ENCODE measurements at regions not wholly inside any gene's neighbourhood (a gene's known extent, or its start where the extent isn't known, plus 50 kb on each side); places are given as distances from the start of the nearest gene placed in this dataset.
A peak's percentile ranks its signal among the peaks of the same experiment; 100 is the strongest.

DNA sequence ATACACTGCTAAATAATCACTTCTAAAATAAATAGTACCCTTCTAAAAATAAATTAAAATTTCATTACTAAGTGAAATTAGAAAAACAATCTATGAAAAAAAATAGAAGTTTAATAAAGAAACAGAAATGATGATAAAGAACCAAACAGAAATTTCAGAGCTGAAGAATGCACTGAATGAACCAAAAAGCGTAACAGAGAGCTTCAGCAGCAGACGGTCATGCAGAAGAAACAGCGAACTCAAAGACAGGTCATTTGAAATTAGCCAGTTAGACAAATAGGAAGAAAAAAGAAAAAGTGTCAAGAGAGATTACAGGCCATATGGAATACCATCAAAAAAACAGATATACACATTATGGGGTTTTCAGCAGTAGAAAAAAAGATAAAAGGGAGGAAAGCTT, 706.7 kb downstream of the TBC1D32 start:
- no peak for DNase-seq (ENCODE audit: low read depth in 4 of 6, low spot score in 6 of 6)
- no peaks in the 10 kb centered on the region for H3K36me3 ChIP-seq (ENCODE audit: control insufficient read depth, insufficient read depth, low read length)
- WGBS (ENCODE audit: insufficient coverage) = 100% methylated on average over 3 of the region's 3 CpGs
- H3K9me3 ChIP-seq (ENCODE audit: control insufficient read depth, insufficient read depth, low read length) = peaks cover 2% of the 10 kb centered on the region
- H3K27ac ChIP-seq (ENCODE audit: low read depth, low read length) = no peak overlapping the region
- H3K4me1 ChIP-seq (ENCODE audit: control insufficient read depth, insufficient read depth, low read length) = no peaks in the 10 kb centered on the region
- H3K4me3 ChIP-seq (ENCODE audit: low read depth, low read length) = no peak overlapping the region
- H3K27me3 ChIP-seq (ENCODE audit: control insufficient read depth, insufficient read depth, low read length) = no peaks in the 10 kb centered on the region

GRCh38 chr6:120622127-120622631, 712.1 kb downstream of the TBC1D32 start:
- Histone ChIP-seq H3K27me3 (ENCODE audit: control insufficient read depth, insufficient read depth, low read length) (no peaks in the 10 kb centered on the region), H3K4me1 (ENCODE audit: control insufficient read depth, insufficient read depth, low read length) (no peaks in the 10 kb centered on the region), H3K9me3 (ENCODE audit: control insufficient read depth, insufficient read depth, low read length) (no peaks in the 10 kb centered on the region), H3K36me3 (ENCODE audit: control insufficient read depth, insufficient read depth, low read length) (no peaks in the 10 kb centered on the region), H3K4me3 (ENCODE audit: low read depth, low read length) (no peak overlapping the region), H3K27ac (ENCODE audit: low read depth, low read length) (no peak overlapping the region)
- no CpG with 5 or more reads among the region's 1 CpG for WGBS (ENCODE audit: insufficient coverage)
- DNase-seq (ENCODE audit: low read depth in 4 of 6, low spot score in 6 of 6) = peak in 1 of 6 donors; percentile 34

- no peaks in the 10 kb centered on the region for H3K27me3 ChIP-seq (ENCODE audit: control insufficient read depth, insufficient read depth, low read length)
- H3K4me1 ChIP-seq (ENCODE audit: control insufficient read depth, insufficient read depth, low read length) = no peaks in the 10 kb centered on the region
- H3K36me3 ChIP-seq (ENCODE audit: control insufficient read depth, insufficient read depth, low read length) = no peaks in the 10 kb centered on the region
- H3K9me3 ChIP-seq (ENCODE audit: control insufficient read depth, insufficient read depth, low read length) = no peaks in the 10 kb centered on the region
- H3K4me3 ChIP-seq (ENCODE audit: low read depth, low read length) = no peak overlapping the region
- no CpG with 5 or more reads among the region's 1 CpG for WGBS (ENCODE audit: insufficient coverage)
- H3K27ac ChIP-seq (ENCODE audit: low read depth, low read length) = no peak overlapping the region
- DNase-seq (ENCODE audit: low read depth in 4 of 6, low spot score in 6 of 6) = no peak
These were observed 713.4 kb downstream of the TBC1D32 start for GRCh38 chr6:120620900-120621299.

DNA sequence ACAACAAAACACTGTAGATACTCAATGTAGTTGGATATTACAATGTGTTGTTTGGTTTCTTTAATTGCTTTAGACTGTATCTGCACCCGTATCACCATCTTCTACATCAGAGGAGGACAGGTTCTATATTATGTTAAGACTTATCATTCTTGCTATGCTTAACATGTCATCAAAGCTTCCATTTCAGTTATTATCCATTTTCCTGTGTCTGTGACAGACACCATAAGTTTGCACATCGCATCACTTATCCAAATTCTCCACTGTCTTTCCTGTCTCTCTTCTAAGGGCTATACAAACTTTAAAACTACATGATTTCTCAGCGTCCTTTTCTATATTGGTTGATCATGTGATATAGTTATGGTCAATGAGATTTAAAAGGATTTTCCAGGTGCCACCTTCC, 719.0 kb downstream of the TBC1D32 start:
- no peak for DNase-seq (ENCODE audit: low read depth in 4 of 6, low spot score in 6 of 6)
- H3K4me1 ChIP-seq (ENCODE audit: control insufficient read depth, insufficient read depth, low read length) = no peaks in the 10 kb centered on the region
- H3K4me3 ChIP-seq (ENCODE audit: low read depth, low read length) = no peak overlapping the region
- no peak overlapping the region for H3K27ac ChIP-seq (ENCODE audit: low read depth, low read length)
- WGBS (ENCODE audit: insufficient coverage) = no CpG with 5 or more reads among the region's 3 CpGs
- no peaks in the 10 kb centered on the region for H3K9me3 ChIP-seq (ENCODE audit: control insufficient read depth, insufficient read depth, low read length)
- no peaks in the 10 kb centered on the region for H3K36me3 ChIP-seq (ENCODE audit: control insufficient read depth, insufficient read depth, low read length)
- H3K27me3 ChIP-seq (ENCODE audit: control insufficient read depth, insufficient read depth, low read length) = no peaks in the 10 kb centered on the region

DNA sequence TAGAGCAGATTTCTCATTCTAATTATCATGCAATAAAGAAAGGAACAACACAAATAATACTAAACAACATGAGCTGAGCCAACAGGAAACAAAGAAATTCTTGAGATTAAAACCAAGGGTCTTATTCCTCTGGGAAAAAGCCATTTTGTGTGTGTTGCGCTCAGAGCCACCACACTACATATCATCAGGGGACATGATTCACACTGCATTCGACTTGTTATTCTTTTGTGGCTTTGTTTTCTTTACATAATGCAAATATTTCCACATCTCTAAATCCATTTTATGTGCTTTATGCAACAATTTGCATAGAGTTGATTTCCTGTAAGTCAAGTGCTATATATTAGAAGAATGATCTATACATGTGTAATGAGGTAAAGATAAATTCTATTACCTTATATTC, 719.6 kb downstream of the TBC1D32 start:
- Histone ChIP-seq H3K9me3 (ENCODE audit: control insufficient read depth, insufficient read depth, low read length) (no peaks in the 10 kb centered on the region), H3K4me3 (ENCODE audit: low read depth, low read length) (no peak overlapping the region), H3K27me3 (ENCODE audit: control insufficient read depth, insufficient read depth, low read length) (no peaks in the 10 kb centered on the region), H3K4me1 (ENCODE audit: control insufficient read depth, insufficient read depth, low read length) (no peaks in the 10 kb centered on the region), H3K27ac (ENCODE audit: low read depth, low read length) (no peak overlapping the region), H3K36me3 (ENCODE audit: control insufficient read depth, insufficient read depth, low read length) (no peaks in the 10 kb centered on the region)
- DNase-seq (ENCODE audit: low read depth in 4 of 6, low spot score in 6 of 6) = peak in 1 of 6 donors; percentile 47
- no CpG with 5 or more reads among the region's 2 CpGs for WGBS (ENCODE audit: insufficient coverage)

GRCh38 chr6:120608826-120609225, 725.5 kb downstream of the TBC1D32 start:
- DNase-seq (ENCODE audit: low read depth in 4 of 6, low spot score in 6 of 6) = no peak
- Histone ChIP-seq H3K4me3 (ENCODE audit: low read depth, low read length) (no peak overlapping the region), H3K27ac (ENCODE audit: low read depth, low read length) (no peak overlapping the region), H3K27me3 (ENCODE audit: control insufficient read depth, insufficient read depth, low read length) (no peaks in the 10 kb centered on the region), H3K36me3 (ENCODE audit: control insufficient read depth, insufficient read depth, low read length) (no peaks in the 10 kb centered on the region), H3K9me3 (ENCODE audit: control insufficient read depth, insufficient read depth, low read length) (no peaks in the 10 kb centered on the region), H3K4me1 (ENCODE audit: control insufficient read depth, insufficient read depth, low read length) (no peaks in the 10 kb centered on the region)
- WGBS (ENCODE audit: insufficient coverage) = no CpG with 5 or more reads among the region's 1 CpG

DNA sequence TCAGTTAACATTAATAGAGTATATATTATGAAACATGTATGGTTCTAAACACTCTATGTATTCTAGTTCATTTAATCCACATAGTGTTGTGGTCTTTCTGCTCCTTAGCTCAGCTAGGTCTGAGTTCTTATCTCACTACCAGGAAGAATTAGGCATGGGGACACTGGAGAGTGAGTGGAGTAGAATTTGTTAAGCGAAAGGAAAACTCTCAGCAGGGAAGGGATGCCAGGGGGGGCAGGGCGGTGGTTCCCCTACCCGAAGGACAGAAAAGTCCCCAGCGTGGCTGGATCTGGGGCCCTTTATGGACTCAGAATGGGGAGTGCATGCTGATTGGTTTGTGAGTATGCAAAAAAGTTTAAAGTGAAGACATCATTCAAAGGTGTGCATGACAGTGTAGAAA, 727.5 kb downstream of the TBC1D32 start:
- Histone ChIP-seq H3K27me3 (ENCODE audit: control insufficient read depth, insufficient read depth, low read length) (no peaks in the 10 kb centered on the region), H3K9me3 (ENCODE audit: control insufficient read depth, insufficient read depth, low read length) (no peaks in the 10 kb centered on the region), H3K4me3 (ENCODE audit: low read depth, low read length) (no peak overlapping the region), H3K36me3 (ENCODE audit: control insufficient read depth, insufficient read depth, low read length) (no peaks in the 10 kb centered on the region), H3K27ac (ENCODE audit: low read depth, low read length) (no peak overlapping the region), H3K4me1 (ENCODE audit: control insufficient read depth, insufficient read depth, low read length) (no peaks in the 10 kb centered on the region)
- no peak for DNase-seq (ENCODE audit: low read depth in 4 of 6, low spot score in 6 of 6)
- WGBS (ENCODE audit: insufficient coverage) = 66% methylated on average over 4 of the region's 4 CpGs

- Histone ChIP-seq H3K27ac (ENCODE audit: low read depth, low read length) (no peak overlapping the region), H3K9me3 (ENCODE audit: control insufficient read depth, insufficient read depth, low read length) (no peaks in the 10 kb centered on the region), H3K4me1 (ENCODE audit: control insufficient read depth, insufficient read depth, low read length) (no peaks in the 10 kb centered on the region), H3K36me3 (ENCODE audit: control insufficient read depth, insufficient read depth, low read length) (no peaks in the 10 kb centered on the region), H3K27me3 (ENCODE audit: control insufficient read depth, insufficient read depth, low read length) (no peaks in the 10 kb centered on the region), H3K4me3 (ENCODE audit: low read depth, low read length) (no peak overlapping the region)
- no CpG with 5 or more reads among the region's 1 CpG for WGBS (ENCODE audit: insufficient coverage)
- DNase-seq (ENCODE audit: low read depth in 4 of 6, low spot score in 6 of 6) = no peak
These were observed 729.8 kb downstream of the TBC1D32 start for GRCh38 chr6:120604510-120604909.

DNA sequence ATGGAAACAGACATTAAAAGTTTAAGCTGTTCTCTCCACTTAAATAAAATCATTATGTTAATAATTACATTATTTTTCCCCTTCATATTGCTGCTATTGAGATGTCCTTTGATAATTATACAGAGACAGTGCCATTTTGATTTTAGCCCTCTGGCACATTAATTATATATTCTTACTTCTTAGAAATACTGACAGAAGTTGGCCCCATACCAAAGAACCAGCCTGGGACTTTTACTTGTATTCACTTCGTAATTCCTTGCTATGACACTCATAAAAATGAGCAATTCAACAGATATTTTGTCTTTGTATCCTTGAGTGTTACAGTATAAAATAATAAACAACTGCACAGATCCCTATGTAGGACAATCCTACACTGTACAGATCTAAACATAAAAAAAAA, 743.7 kb downstream of the TBC1D32 start:
- no CpG with 5 or more reads among the region's 1 CpG for WGBS (ENCODE audit: insufficient coverage)
- DNase-seq (ENCODE audit: low read depth in 4 of 6, low spot score in 6 of 6) = peak in 1 of 6 donors; percentile 63

GRCh38 chr6:120588424-120588823, 745.9 kb downstream of the TBC1D32 start:
- H3K36me3 ChIP-seq (ENCODE audit: control insufficient read depth, insufficient read depth, low read length) = no peaks in the 10 kb centered on the region
- DNase-seq (ENCODE audit: low read depth in 4 of 6, low spot score in 6 of 6) = peak in 1 of 6 donors; percentile 53
- H3K4me1 ChIP-seq (ENCODE audit: control insufficient read depth, insufficient read depth, low read length) = no peaks in the 10 kb centered on the region
- H3K4me3 ChIP-seq (ENCODE audit: low read depth, low read length) = no peak overlapping the region
- H3K9me3 ChIP-seq (ENCODE audit: control insufficient read depth, insufficient read depth, low read length) = no peaks in the 10 kb centered on the region
- H3K27me3 ChIP-seq (ENCODE audit: control insufficient read depth, insufficient read depth, low read length) = no peaks in the 10 kb centered on the region
- no CpG with 5 or more reads among the region's 4 CpGs for WGBS (ENCODE audit: insufficient coverage)
- no peak overlapping the region for H3K27ac ChIP-seq (ENCODE audit: low read depth, low read length)

More for the DNA sequence above, 743.7 kb downstream of the TBC1D32 start:
- Histone ChIP-seq H3K27me3 (ENCODE audit: control insufficient read depth, insufficient read depth, low read length) (no peaks in the 10 kb centered on the region), H3K36me3 (ENCODE audit: control insufficient read depth, insufficient read depth, low read length) (no peaks in the 10 kb centered on the region), H3K27ac (ENCODE audit: low read depth, low read length) (no peak overlapping the region), H3K4me3 (ENCODE audit: low read depth, low read length) (no peak overlapping the region), H3K9me3 (ENCODE audit: control insufficient read depth, insufficient read depth, low read length) (no peaks in the 10 kb centered on the region), H3K4me1 (ENCODE audit: control insufficient read depth, insufficient read depth, low read length) (no peaks in the 10 kb centered on the region)
